H1 (cell line): ENCODE measurements at regions not wholly inside any gene's neighbourhood (a gene's known extent, or its start where the extent isn't known, plus 50 kb on each side); places are given as distances from the start of the nearest gene placed in this dataset.

Experiments used
- CREB1 ChIP-seq: IDR thresholded peaks from 2 replicates; pipeline ENCODE4 v1.6.1; 2012; ENCODE audit warnings: inconsistent platforms
- HDAC6 ChIP-seq: IDR thresholded peaks from one replicate; pipeline ENCODE4 v1.7.1; 2012; ENCODE audit warnings: low read depth, mild to moderate bottlenecking, inconsistent platforms, low read length, moderate library complexity
- KDM1A ChIP-seq: fragments of 200-600, 300-600 bp; sonication (generic); IDR thresholded peaks from 2 replicates; pipeline ENCODE4 v1.7.1; 2016; ENCODE audit warnings: mild to moderate bottlenecking, low read length, borderline replicate concordance
- RBBP5 ChIP-seq: IDR thresholded peaks from 2 replicates; pipeline ENCODE4 v1.7.1; 2012; ENCODE audit warnings: low read depth, mild to moderate bottlenecking, inconsistent platforms, low read length, moderate library complexity, borderline replicate concordance
- SP1 ChIP-seq: IDR thresholded peaks from 2 replicates; pipeline ENCODE4 v1.6.1; 2011; ENCODE audit warnings: low read depth, low read length
- ZNF274 ChIP-seq: IDR thresholded peaks from 2 replicates; pipeline ENCODE4 v1.7.0; 2012; ENCODE audit warnings: low read length, borderline replicate concordance; ENCODE audit errors: extremely low read depth

- no peak for TF ChIP-seq SP1
- no peak for TF ChIP-seq ZNF274
- TF ChIP-seq CREB1: no peak
- no peak for TF ChIP-seq RBBP5
- no peak for TF ChIP-seq KDM1A
- TF ChIP-seq HDAC6: no peak
Measured at GRCh38 chr2:48251437-48252148, 62.9 kb upstream of the FOXN2 start (continued).
